GM12865 (cell line): ENCODE measurements at regions not wholly inside any gene's neighbourhood (a gene's known extent, or its start where the extent isn't known, plus 50 kb on each side); places are given as distances from the start of the nearest gene placed in this dataset.

Source experiments
- DNase-seq: peaks from one replicate; pipeline ENCODE4 v3.0.0; 2010; ENCODE audit warnings: low read depth
- H3K4me3 ChIP-seq: 2 replicates; pipeline ENCODE4 v1.5.1; 2011; ENCODE audit warnings: mild to moderate bottlenecking, low read depth, low read length, control low read depth
- CTCF ChIP-seq: IDR thresholded peaks from 2 replicates; pipeline ENCODE4 v1.5.1; 2011; ENCODE audit warnings: low read length, control low read depth, low read depth, inconsistent platforms; ENCODE audit not compliant: insufficient read depth; ENCODE audit errors: missing control alignments

DNA sequence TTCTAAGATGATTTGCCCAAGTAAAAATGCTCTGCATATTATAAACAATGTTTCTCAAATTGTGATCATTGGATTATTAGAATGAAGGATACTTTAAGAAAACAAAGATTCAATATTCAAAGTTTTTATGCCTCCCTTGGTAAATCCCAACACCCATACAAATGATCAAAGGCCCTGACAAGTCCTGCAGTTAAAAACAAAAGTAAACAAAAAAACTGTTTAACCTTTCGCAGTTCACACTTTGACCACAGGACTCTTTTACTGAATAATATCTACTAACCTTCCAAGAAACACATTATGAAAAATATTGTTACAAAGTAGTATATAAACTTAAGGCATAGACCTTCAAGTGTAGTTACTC lies 365.9 kb upstream of the ZFHX3 start:
- no peak overlapping the region for H3K4me3 ChIP-seq
- TF ChIP-seq CTCF = no peak
- DNase-seq = no peak

DNA sequence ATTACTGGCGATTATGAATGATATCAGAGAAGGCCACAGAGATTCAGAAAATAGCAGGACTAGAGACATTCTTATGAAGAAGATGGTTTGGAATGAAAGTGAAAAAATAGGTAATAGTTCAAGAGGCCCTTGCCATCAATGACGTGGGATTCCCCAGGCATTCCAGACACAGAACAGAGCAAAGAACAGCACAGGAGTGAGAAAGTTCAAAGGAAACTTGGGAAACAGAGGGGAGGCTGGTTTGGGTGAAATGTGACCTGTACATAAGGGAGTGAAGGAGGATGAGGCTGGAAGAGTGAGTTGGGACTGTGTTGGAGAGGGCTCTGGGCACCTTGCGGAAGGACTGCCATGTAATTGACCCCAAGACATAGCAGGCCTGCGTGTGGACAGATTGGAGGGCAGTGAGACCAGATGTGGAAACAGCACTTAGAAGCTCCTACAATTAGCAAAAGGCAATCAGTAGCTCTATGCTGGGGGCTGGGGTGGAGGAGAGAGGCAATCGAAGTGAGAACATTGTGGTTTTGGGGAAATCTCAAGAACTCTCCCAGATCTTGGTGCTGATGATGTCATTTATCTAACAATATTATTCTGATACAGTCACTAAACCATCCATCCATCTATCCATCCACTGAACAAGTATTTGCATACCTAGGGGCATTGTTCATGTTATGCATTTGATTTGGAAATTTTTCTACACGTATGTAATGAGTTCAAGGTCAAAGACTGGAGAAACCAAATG lies 365.3 kb upstream of the ZFHX3 start:
- H3K4me3 ChIP-seq = no peak overlapping the region
- no peak for DNase-seq
- TF ChIP-seq CTCF = no peak

GRCh38 chr16:73412416-73412815 lies 364.5 kb upstream of the ZFHX3 start:
- TF ChIP-seq CTCF = no peak
- DNase-seq = no peak
- H3K4me3 ChIP-seq = no peak overlapping the region

- DNase-seq = no peak
- TF ChIP-seq CTCF = no peak
- H3K4me3 ChIP-seq = no peak overlapping the region
Measured at GRCh38 chr16:73408716-73409115, 360.8 kb upstream of the ZFHX3 start.

GRCh38 chr16:73408311-73408710 lies 360.4 kb upstream of the ZFHX3 start:
- DNase-seq = no peak
- no peak overlapping the region for H3K4me3 ChIP-seq
- TF ChIP-seq CTCF = no peak

GRCh38 chr16:73405851-73406250 lies 357.9 kb upstream of the ZFHX3 start:
- no peak for TF ChIP-seq CTCF
- no peak overlapping the region for H3K4me3 ChIP-seq
- DNase-seq = no peak

DNA sequence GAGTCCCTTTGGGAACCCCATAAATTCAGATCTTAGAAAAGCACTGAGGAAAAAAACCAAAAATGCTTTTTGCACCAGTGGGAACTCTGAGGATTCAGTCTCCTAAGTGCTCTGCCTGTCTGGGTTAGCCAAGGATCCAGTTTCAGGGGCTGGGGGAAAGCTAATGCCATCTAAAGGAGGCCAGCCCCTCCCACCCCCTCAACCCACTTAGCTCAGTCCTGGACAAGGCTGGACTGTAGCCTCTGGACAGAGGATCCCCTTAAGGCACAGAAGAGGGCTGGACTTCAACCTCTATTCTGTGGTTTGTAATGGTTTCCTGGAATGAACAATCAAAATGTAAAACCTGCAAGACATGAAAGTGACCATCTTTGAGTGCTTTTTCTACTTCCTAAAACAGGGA lies 356.1 kb upstream of the ZFHX3 start:
- no peak for DNase-seq
- TF ChIP-seq CTCF = no peak
- no peak overlapping the region for H3K4me3 ChIP-seq
